Activated effector memory CD4-positive, alpha-beta T cell treated with Interleukin-2 at 50 U/mL for 16 hours (primary cell): ENCODE measurements at regions not wholly inside any gene's neighbourhood (a gene's known extent, or its start where the extent isn't known, plus 50 kb on each side); places are given as distances from the start of the nearest gene placed in this dataset.

Experiments used
- DNase-seq: peaks from one replicate; pipeline ENCODE4 v3.0.0-alpha.2; 2020

DNA sequence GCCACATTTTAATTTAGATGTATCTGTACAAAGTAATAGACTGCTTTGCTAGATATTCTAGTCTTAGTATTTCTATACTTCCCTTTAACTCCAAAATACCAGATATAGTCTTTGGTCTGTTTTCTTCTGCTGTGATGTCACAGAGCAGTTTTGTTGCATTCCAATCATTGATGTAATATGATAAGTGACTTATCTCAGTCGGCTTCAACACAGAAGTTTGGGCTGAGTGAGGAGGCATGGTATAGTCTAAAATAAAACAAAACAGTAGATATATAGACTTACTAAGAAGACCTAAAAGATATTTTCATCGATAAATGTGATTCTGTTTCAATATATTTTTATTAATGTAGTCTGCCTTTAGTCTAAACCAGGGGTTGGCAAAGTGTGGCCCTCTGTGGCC, 169.9 kb downstream of the DCK start:
- DNase-seq = no peak

DNA sequence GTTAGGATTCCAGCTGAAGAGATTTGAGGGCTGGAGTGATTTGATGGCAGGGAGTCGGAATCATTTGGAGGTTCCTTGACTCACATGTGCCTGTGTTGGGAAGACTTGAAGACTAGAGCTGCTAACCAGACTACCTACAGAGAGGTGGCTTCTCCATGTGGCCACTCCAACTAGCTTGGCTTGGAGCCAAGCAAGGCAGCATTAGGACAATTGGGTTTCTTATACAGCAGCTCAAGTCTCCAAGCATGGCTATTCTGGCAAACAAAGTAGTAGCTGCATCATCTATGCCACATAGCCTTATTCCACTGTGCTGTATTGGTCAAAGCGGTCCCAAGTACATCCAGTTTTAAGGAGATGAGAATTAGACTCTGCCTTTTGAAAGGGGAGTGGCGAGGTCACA, 171.7 kb upstream of the SLC4A4 start:
- DNase-seq = no peak

DNA sequence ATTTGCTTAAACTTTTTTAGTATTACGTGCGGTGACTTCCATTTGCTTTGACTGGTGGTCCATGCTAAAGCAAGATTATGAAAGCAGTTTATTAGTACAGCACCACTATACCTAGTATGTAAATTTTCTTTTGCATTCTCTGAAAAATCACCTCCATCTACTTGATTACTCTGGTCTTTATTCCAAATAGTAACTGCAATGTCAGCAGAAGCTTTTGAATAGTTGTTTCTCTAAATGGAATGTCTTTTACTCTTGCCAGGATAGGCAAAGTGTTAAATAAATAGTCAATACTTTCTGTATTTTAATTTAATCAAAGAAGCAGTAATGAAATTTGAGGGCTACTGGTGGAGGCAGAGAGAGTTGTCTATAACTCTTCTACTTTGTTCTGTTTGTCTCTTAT, 167.2 kb upstream of the SLC4A4 start:
- DNase-seq = no peak

DNA sequence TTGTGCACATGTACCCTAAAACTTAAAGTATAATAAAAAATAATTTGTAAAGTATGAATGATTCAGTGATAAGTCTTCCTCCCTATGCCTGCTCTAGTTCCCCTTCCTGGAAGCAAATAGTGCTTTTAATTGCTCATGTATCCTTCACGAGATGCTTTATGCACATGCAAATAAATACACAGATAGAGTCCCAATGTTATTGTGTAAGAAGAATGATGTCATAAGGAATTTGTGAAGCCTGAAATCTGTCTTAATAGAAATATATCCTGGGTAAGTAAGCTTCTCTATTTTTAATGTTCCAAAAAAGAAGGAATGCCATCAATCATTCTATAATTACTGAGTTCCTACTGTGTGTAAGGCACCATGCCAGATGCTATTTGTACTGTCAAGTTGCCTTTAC, 157.5 kb upstream of the SLC4A4 start:
- DNase-seq = no peak

DNA sequence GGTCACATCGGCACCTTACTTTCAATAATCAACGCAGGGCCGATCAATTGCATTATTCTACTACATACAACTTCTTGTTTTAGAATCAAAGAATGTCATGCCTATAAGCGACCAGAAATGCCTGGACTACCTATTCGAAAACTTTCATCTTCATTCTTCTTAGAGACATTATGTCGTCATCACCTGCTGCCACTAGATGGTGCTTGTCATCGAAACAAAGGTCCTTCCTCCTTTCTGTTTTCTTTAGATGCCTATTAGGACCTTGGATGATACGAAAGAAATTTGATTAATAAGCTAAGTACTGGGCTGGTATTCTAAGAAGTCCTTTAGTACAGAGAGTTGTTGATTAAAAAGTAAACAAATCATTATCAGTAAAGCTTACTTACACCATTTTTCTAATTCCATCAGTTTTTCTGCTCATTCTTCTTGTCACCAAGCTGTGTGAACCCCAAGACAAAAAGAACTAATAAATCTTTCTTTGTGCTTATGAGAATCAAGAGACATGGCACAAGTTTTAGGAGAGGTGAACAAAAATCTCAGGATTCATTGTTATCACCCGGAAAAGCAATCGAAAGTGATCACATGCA, 154.5 kb upstream of the SLC4A4 start:
- DNase-seq = no peak

DNA sequence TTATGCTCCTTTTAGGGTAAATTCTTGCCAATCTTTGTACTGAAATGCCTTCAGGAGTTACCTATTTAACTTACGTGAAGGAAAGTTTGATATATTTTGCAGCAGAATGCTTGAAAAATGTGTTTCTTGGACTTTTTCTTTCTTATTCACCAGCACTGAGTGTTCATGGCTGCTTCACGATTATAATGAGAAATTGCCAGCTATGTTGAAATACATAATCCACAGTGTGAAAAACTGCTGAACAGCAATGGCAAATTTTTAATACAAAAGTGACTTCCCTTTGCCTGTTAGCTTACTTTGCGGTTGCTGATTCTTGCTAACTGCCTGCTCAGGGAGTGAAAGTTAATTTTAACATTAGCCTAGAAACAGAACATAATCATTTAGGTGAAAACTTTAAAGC, 153.8 kb upstream of the SLC4A4 start:
- no peak for DNase-seq

DNA sequence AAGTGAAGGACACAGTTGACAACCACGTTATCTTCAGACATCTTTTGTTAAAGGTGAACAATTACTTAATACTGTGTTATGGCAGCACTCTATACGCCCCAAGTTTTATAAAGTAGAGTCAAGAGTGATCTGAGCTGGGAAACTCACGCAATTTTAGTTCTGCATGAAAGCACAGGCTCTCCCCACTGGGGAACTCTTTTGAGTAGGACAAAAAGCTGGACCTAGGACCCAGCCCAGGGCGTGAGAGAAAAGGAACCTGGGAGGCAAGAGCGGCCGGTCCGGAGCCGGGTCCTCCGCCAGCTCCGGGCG, 152.6 kb upstream of the SLC4A4 start:
- DNase-seq = no peak

DNA sequence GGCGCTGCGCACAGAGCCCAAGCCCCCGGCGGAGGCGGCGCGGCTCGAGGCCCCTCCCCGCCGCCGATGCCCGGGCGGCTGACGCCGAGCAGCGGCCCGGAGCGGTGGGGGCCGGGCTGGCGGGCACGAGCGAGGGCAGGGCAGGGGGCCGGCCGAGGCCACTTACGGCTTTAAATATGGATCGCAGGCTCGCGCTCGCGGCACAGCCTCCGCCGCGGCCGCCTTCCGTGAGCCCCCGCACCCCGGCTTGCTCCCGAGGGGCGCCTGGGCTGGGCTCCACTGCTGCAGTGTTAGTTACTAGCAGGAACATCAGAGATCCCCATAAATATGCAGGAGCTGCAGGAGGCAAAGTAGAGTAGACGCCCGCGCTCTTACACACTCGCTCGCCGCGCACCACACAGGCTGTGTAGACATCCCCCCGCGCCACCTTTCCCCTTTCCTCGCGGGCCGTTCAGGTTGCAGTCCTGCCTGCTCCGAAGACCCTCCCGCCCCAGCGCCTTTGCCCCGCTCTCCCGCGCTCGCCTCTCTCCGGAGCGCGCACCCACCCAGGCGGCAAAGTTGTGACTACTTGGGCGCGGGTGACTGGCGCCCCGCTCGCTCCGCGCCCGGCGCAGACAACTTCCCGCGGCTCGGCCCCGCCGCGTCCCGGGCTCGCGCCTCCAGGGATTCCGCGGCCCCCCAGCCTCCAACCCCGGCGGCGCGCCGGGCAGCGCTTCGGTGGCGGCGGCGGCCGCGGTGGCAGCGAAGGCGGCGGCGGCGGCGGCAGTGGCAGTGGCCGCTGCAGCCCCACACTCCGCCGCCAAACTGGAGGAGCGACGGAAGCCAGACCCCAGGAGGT, 152.0 kb upstream of the SLC4A4 start:
- DNase-seq = peak; percentile 7

DNA sequence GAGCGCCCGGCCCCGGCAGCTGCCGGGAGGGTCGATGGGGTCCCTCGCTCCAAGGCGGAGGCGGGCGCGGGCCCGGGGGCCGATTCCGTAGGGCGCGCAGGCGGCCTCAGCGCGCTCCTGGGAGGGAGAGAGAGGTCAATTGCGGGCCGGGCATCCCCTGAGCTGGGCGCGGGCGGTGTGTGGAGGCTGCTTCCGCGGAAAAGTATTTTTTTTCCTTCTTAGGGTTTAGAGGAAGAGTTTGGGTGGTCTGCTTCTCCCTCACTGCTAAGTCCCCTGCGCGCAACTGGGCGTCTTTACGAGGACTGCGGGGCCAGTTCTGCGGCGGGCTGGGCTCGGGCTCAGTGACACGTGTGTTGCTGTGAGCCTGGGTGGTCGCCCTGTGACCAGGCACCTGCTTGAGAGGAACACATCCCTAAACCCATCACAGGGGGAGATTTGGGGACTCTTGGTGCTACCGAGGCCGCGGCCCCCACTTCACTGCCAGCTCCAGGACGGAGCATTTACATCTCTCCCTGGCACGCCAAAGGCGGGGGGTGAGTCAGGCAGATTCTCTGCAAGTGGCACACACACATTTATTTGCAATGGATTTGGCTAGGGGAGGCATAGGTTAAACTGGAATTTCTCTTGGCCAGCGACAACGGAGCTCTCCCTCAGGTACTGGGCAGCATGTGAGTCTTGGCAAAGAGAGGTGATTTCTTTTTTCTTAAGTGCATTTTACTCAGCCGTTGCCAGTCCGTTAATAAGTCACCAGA, 151.2 kb upstream of the SLC4A4 start:
- DNase-seq = peak; percentile 2

DNA sequence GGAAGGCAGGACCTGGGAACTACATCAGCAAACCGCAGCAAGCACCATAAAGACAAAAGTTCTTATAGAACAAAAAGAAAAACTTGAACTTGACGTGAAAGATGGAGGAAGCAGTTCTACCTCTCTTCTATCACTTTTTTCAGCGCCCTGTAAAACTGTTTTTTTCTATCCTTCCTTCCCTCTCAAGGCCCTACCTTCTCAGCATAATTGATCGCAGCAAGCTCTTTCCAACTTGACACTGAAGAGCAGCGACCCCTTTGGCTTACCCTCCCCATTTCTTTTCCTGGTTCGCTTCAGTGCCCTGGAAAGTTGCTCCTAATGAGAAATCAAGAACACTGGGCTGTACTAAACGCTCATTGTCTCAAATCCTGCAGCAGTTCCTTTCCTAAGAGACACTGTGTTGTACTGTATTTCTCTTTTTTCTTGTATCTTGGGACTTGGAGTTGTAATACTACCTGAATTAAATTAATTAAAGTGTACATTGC, 150.6 kb upstream of the SLC4A4 start:
- no peak for DNase-seq

DNA sequence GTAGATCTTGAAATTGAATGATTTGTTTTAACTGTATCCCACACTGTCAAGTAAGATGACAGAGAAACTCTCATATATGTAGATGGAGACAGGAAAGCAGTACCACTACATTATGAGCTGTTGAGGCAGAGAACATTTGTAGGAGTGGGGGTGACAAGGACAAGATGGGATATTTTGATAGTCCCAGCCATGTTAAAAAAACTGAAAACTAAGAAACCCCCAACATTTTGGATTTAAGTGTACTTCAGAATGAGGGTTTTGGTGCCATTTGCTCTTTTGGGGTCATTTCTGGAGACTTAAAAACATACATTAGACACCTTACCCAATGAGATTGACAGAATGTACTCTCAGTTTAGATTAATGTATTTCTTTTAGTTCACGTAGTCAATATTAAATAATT, 149.9 kb upstream of the SLC4A4 start:
- no peak for DNase-seq

DNA sequence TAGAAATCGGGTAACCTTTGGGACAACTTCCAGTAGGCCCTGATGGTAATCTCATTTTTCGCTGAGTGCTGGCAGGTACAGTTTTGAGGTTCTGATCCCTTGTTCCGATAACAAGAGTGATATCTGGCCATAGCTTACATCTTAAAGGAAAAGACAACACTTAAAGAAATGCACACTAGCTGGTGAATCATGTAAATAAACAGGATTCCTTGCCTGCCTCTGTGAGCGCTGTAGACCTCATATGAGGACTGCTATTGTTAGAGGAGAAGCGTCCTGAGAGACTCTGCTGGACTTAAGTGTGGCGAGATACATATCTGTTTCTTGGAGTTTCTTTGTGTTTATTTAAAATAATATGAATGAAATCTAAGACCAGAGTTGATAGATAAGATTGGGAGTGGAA, 149.3 kb upstream of the SLC4A4 start:
- DNase-seq = no peak

DNA sequence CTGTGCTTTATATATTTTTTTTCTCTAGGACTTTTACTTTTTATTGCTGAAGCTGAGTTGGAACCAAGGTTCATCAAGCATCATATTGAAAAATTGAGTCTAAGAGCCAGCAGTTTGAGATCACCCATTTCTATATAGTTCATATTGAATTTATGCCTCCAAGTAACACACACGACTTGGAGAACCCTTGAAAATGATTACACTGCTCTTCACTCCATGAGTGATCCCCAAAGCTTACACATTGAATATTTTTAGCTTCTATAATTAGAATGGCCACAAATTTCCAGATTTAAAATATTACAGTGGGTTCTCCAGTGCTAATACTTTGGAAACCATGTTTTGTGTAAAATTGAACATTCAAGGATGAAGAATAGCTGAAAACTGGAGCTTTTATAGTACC, 144.4 kb upstream of the SLC4A4 start:
- DNase-seq = no peak

DNA sequence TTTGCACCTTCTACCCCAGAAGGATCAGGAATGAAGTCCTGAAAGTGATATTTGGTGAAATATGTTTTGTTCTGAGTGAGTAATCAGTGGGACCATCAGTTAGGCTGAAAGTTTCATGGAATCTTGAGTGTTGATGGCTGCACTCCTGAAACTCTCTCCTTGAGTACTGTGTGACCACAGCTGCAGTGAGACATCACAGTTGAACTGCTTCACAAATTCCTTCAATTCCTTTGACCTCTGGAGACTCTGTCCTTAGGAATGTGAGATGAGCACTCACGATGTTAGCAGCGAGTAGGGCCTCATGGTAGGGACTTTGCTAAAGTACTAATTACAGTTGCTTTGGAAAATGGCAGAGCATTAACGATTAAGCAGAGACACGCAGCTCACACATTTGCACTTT, 142.9 kb upstream of the SLC4A4 start:
- no peak for DNase-seq

DNA sequence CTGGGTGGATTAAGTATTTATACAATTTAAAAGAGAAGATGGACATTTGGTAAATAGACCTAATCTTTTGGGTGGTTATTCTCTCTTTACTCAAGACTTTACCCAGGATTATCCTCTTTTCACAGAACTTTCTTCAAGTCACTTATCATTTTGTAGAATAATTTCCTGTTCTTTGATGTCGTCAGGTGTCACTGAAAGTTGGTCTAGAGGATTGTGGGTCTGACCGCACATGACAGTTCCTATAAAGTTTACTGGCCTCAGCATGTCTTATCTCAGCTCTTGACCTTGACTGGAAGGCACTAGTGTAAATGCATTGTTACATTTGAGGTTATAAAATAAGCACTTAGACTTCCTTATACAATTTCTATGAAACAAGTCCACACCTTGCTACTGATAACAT, 139.9 kb upstream of the SLC4A4 start:
- DNase-seq = no peak

DNA sequence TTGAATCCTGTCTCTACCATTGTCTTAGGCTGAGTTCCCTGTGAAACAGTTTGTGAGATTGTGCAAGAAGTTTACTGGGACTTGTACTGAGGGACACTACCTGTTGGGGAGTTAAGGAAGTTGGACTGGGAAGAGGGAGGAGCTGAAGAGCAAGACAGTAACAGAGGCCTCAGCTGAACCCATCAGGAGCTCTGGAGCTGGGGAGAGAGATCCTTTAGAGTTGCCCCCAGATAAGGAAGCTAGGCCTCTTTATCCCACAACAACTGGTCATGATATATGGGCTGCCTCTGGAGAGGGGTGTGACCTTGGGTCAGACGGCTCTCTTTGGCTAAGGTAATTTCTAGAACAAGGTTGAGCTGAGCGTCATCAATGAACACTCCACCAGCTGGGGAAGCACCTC, 137.8 kb upstream of the SLC4A4 start:
- DNase-seq = no peak

DNA sequence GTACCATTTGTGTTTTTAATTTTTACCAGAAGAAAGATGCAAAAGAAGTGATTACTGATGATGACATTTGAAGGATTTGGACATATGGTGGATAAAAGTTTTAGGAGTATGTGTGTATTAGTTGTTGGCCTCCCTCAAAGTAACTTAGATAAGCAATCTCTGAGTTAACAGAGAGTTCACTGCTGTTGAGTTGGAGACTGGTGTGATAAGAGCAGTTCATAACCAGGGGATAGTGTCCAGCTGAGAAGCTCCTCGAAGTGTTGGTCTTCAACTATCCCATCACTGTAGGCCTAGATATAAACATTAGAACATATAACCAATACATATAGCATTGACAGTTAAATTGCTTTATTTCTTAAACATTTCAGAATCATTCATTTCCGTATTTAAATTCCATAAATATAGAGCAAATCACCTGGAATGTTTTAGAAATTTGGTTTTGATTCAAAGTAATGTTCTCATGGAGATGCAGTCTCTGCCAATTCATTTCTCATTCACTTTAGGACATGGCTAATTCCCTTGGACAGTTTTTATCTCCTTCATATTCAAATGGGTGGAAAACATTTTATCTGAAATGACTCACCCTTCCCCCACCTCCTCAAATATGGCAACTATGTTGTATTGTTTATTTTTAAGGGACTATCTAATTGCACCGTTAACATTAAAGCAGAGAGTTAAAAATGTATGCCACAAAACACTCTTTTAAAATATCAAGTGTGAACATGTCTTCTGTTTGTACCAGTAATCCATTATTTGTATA, 136.8 kb upstream of the SLC4A4 start:
- DNase-seq = no peak

DNA sequence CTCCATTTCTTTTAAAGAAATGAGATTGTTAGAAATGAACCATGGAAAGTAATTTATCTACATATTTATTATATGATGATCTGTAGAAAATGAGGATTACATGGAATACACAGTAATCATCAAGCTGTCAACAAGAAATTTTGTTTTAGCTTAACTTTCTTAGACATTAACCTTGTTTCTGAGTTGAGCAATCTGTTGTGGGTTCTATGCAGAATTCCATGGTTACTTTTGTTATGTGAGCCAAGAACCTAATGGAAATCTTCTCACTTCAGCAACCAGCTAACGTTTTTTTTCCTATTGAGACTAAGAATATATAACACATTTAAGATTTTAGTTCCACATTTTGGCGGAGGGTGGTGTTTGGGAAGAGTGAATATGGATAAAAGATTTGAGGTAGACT, 136.1 kb upstream of the SLC4A4 start:
- DNase-seq = no peak

DNA sequence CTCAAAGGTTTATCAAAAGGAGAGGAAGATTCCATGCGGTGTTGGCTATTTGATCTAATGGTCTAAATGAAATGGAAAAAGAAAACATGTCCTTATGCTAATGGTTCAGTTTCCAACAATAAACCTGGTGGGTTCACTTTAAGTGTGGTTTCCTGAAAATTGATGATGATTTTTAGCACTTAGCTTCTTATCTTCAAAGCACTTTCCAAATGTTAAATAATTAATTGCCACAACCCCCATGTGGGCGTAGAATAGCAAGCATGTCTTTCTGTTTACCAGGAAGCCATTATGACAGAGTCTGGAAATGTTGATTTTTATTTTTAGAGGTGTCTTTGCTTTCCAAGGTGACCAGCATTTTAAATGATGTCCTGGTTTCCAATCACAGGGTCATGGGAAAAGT, 134.8 kb upstream of the SLC4A4 start:
- DNase-seq = no peak

DNA sequence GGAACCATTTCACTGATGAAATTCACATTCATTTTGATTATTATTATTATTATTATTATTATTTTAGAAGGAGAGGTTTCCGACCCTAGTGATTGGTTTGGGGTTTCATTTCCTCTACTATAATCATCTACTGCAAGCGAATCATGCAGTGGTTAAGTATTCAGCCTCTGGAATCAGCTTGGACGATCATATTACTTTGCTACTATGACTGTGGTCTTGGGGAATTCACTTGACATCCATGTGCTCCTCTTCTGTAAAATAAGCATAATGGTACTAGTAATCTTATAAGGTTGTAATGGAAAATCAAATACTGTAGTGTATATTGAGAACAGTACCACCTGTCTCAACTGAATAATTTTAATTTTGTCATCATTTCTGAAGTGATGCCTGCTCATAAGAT, 132.1 kb upstream of the SLC4A4 start:
- DNase-seq = no peak

DNA sequence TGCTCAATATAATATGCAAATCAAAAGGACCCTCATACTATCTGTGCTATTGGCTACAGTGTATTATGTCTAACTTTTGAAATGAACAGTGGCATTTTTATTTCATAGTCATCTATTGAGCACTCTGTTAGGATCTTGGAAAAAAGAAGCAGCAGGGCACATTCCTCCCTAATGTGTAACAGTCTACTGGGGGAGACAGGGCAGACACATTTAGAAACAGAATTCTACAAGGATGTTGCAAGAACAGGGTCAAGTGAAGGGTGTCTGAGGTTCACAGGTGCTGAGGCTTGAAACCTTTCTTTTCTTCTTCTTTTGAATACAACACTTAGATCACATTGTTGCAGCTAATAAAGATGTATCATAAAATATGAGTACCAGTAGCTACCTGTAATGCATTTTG, 129.7 kb upstream of the SLC4A4 start:
- no peak for DNase-seq

DNA sequence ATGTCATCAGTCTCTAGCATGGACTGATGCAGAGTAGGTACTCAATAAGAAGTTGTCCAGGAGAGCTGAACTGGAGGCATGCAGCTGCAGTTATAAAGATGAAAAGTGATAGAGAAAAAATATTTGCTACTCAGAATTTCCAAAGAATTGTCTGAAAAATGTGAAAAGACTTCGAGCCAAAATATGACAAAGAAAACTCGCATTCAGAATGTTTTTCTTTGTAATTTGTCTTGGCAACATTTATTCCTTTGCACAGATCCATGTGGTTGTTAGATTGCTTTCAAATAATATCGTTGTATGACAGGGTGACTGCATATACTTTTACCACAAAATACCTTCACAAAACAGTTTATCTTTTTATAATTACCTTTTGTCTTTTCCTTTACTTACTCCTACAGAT, 128.0 kb upstream of the SLC4A4 start:
- DNase-seq = no peak

DNA sequence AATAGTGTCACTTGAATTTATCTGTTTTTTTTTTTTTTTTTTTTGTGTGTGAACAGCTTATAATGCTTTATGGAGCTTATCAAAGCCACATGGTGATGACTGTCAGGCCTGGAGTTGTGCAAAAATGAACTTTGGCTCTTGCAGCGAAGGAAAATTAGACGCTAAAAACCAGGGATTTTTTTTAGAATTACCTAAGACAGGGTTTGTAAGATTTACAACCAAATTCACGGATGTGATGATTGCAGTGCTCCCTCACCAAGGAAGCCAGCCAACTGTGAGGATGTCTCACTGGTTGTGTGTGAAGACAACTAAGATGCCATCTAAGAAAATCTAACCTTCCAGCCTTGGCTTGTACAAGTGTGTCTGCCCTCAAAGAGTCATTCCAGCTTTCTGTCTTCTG, 127.1 kb upstream of the SLC4A4 start:
- no peak for DNase-seq

DNA sequence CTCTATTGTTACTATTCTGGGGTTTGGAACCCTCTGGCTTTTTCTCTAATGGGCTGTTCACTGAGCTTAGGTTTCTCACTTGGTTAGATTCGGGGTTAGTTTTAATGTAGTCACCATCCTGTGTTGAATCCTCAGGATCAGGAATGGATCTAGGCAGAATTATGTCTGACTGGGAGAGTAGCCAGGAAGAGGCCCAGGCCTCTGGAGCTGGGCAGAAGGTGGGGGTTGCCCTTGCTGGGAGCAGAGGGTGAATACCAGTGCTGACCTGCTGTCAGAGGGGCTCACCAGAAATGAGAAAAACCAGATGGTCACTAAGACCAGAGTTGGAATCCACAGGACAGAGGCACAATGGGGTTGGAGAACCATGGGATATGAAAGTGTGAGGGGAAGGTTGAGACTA, 126.6 kb upstream of the SLC4A4 start:
- DNase-seq = no peak
